ENCODE measurements at regions not wholly inside any gene's neighbourhood (a gene's known extent, or its start where the extent isn't known, plus 50 kb on each side); places are given as distances from the start of the nearest gene placed in this dataset.

DNA sequence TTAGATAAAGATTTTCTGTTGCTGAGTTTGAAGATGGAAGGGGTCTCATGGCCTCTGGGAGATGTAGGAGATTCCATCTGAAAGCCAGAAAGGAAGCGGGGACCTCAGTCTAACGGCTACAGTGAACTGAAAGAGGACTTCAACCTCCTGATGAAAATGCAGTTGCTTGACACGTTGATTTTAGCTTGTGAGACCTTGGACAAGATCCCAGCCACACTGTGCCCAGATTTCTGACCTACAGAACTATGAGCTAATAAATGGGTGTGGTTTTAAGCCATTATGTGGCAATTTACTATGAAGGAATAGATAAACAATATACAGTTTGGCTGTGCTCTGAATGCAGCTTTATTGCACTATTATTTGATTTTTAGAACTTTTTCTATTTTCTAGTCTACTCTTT is 342.3 kb upstream of the SEMA3D start:
- TF ChIP-seq, protein P1, sequence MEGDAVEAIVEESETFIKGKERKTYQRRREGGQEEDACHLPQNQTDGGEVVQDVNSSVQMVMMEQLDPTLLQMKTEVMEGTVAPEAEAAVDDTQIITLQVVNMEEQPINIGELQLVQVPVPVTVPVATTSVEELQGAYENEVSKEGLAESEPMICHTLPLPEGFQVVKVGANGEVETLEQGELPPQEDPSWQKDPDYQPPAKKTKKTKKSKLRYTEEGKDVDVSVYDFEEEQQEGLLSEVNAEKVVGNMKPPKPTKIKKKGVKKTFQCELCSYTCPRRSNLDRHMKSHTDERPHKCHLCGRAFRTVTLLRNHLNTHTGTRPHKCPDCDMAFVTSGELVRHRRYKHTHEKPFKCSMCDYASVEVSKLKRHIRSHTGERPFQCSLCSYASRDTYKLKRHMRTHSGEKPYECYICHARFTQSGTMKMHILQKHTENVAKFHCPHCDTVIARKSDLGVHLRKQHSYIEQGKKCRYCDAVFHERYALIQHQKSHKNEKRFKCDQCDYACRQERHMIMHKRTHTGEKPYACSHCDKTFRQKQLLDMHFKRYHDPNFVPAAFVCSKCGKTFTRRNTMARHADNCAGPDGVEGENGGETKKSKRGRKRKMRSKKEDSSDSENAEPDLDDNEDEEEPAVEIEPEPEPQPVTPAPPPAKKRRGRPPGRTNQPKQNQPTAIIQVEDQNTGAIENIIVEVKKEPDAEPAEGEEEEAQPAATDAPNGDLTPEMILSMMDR (conservative IDR thresholded peaks at IDR 0.05 in 1 of 2, IDR thresholded peaks at IDR 0.05 in 1 of 2; ENCODE audit: low read depth in 1 of 2, low read length in 2 of 2): no peak
- no peak for TF ChIP-seq EZH2 (IDR thresholded peaks at IDR 0.05; ENCODE audit: low read length, missing control alignments)
